ENCODE measurements at regions not wholly inside any gene's neighbourhood (a gene's known extent, or its start where the extent isn't known, plus 50 kb on each side); places are given as distances from the start of the nearest gene placed in this dataset.

GRCh38 chr5:125575171-125575890, 828.9 kb upstream of the ZNF608 start:
- no peak for DNase-seq

- DNase-seq, result no peak
These were observed 829.6 kb upstream of the ZNF608 start for GRCh38 chr5:125575891-125576505.

DNA sequence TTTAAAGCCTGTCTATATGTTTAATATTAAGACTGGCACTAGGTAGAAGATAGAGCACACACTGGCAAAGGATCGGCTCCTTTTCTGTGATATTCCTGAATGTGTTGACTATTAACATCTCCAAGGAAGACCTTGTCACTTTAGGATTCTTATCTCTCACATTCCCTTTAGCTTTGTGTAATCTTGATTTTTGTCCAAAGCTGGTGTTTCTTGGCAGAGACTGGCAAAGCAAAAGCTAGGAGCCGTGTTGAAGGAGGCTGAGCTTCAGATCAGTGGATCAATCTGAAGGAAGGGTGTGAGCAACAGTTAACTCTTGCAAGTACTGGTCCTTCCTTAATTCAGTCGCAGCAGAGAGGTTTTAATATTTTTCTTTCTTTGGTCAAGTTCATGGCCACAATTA, 830.4 kb upstream of the ZNF608 start:
- DNase-seq, result no peak

DNA sequence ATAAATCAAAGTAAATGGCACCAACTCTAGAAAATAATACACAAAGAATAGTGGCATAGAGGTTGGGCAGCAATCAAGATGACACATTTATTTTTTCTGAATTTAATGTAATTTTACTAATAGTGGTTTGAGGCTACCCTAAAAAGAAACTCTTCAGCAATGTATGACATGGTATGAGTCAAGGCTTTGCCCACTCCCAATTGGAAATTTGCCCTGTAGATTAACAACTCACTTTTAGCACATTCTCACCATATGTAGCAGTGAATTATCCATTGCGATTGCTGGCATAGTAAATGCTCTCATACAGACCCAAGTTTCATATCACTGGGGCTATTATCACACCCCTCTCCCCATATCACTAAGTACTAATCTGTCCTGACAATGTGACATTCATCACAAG, 832.1 kb upstream of the ZNF608 start:
- peak; percentile 30 for DNase-seq

- DNase-seq, result no peak
These were observed 832.7 kb upstream of the ZNF608 start for GRCh38 chr5:125579182-125579581.

- DNase-seq, result no peak
These were observed 834.9 kb upstream of the ZNF608 start for GRCh38 chr5:125581311-125581710.

GRCh38 chr5:125582352-125582751, 835.9 kb upstream of the ZNF608 start:
- DNase-seq, result peak; percentile 39

DNA sequence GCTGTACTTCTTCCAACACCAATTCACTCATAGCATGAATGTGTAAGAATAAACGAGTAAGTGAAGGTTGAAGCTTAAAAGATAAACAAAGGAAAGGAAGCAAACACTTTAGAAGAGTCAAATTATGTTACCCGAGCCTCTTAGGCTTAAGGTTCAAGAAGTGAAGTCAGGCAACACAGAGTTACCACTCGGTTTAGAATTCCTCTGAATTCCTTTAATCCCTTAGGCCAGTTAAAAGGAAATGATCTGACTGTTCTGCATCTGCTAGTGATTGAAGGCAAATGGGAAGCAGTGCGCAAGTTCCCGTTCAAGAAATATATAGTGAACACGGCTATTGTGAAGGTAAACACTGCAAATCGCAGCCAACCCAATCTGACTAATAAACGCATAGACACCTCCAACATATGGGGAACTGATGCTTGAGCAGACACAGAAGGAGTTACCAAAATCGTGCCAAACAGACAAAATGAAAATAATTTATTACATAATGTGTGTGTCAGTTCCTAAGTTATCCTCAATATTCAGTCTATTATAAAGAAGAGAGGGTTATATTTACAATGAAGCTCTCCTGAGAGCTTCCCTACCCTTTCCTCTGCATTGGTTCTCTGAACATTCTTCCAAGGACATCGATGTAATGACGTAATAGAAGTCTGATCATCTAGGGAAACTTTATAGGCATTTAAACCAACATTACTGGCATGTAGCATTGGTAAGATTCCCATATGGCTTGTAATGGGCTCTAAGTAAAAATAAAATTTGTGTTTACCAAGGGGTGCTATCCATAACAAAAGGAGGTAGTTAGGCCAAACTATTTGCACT, 837.1 kb upstream of the ZNF608 start:
- DNase-seq, result peak; percentile 23

GRCh38 chr5:125584140-125584520, 837.7 kb upstream of the ZNF608 start:
- DNase-seq, result no peak

DNA sequence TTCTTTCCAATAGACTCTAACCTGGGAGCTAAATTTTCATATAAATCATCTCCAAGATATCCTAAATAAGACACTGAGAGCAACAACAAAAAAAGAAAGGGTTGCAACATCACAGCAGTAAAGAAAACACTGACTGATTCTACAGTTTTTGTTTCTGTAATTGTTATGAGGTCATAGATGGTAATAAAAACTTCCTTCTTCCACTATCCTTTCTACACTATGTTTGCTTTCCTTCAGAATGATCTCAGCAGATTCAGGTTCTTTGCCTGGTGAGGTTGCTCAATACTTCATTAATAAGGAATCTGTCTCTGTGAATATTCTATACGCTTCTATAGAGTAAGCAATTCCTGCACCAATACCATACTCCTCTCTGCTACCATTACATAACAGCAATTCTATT, 835.6 kb upstream of the GRAMD2B start:
- DNase-seq, result no peak

GRCh38 chr5:125592856-125593255, 830.4 kb upstream of the GRAMD2B start:
- no peak for DNase-seq

GRCh38 chr5:125595095-125595494, 828.1 kb upstream of the GRAMD2B start:
- peak; percentile 33 for DNase-seq

GRCh38 chr5:125595845-125596244, 827.4 kb upstream of the GRAMD2B start:
- DNase-seq, result no peak

- peak; percentile 63 for DNase-seq
These were observed 825.9 kb upstream of the GRAMD2B start for GRCh38 chr5:125597338-125597737.

DNA sequence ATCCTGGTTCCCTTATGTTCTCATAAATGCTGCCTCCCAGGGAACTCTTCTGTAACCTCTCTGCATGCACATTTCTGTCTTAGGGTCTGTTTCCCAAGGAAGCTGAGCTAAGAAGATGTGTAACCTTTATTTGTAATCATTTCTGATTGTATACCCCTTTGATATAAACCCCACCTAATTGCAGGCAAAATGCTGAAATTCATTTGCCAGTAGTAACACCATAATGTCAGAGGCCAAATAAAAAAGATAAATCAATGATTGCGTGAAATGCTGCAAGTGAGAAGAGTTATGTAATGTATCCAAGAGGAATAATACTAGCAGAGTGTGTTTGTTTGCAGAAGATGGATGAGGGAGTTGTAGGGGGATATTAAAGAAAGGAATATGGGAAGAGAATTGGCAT, 822.6 kb upstream of the GRAMD2B start:
- DNase-seq, result no peak

DNA sequence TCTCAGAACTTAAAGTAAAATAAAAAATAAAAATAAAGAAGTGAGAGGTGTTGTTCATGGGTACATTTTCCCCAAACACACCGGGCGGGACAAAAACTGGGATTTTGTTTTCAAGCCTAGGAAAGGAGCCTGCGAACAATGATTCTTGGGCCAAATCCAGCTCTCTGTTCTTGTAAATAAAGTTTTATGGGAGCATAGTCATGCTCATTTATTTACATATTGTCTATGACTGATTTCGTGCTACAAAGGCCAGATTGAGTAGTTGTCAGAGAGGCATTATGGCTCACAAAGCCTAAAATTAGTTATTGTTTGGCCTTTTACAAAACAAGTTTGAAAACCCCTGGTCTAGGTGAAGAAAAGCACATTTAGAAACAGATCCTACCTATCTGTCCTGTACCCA, 821.0 kb upstream of the GRAMD2B start:
- no peak for DNase-seq

GRCh38 chr5:125603321-125603720, 819.9 kb upstream of the GRAMD2B start:
- no peak for DNase-seq

DNA sequence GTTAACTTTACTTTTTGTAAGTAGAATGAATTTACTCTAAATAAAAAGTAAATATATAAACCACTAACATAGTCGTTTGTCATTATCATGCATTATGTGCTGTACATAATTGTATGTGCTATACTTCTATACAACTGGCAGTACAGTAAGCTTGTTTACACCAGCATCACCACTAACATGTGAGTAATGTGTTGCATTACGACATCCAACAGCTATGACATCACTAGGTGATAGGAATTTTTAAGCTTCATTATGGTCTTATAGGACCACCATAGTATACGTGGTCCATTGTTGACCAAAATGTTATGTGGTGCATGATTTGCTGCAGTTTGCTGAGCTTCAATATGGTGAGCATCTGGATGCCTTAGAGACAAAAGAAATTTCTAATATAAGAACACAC, 819.1 kb upstream of the GRAMD2B start:
- no peak for DNase-seq

GRCh38 chr5:125607018-125607417, 816.2 kb upstream of the GRAMD2B start:
- peak; percentile 44 for DNase-seq

DNA sequence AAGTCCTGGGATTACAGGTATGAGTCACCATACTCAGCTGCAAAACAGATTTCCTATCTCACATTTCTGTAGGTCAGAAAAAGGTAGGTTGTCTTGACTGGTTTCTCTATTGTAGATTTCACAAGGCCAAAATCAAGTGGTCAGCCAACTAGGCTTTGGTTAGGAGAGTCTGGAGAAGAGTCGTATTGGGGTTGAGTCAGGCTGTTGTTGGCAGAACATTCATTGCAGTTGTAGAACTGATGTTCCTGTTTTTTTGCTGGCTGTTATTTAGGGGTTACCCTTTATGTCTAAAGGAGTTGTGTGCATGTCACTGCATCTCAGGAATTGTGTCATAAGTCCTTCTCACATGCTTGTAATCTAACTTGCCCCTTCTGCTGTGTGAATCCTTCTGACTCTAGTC, 814.2 kb upstream of the GRAMD2B start:
- no peak for DNase-seq

DNA sequence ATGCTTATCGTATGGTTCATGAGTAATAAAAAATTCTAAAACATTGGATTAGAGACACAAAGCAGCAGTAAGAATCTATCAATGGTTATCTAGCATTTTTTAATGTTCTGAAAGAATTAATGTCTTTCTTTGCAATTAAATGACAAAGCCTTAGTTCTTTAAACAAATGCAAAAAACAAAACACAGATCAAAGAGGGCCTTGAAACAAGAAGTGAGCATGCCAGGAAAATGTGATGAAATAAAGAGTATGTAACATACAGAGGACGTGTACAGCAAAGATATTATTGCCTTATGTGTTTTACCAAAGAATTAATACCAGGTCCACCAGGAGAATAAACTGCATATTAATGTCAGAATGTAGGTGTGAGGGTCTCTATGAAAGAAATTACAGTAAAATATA, 812.3 kb upstream of the GRAMD2B start:
- no peak for DNase-seq

DNA sequence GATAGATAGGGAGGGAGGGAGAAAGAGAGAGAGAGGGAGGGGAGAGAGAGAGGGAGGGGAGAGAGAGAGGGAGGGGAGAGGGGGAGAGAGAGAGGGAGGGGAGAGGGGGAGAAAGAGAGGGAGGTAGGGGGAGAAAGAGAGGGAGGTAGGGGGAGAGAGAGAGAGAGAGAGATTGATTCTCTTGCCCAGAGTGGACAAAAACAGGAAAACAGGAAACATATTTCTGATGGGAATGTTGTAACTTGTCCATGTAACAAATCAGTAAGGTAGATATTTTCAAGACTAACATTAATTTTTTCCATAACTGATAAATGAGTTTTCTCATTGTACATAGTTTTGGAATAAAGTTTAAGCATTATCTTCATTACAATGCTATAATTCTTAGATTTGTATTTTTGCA, 811.7 kb upstream of the GRAMD2B start:
- no peak for DNase-seq

GRCh38 chr5:125612181-125612721, 811.0 kb upstream of the GRAMD2B start:
- peak; percentile 8 for DNase-seq
